A549 (cell line): ENCODE measurements at regions not wholly inside any gene's neighbourhood (a gene's known extent, or its start where the extent isn't known, plus 50 kb on each side); places are given as distances from the start of the nearest gene placed in this dataset.

Experiments used
- EHMT2 ChIP-seq: fragments of 200-600 bp; sonication (generic); IDR thresholded peaks from 2 replicates; pipeline ENCODE4 v1.6.1; 2016; ENCODE audit warnings: antibody characterized with exemption, low read depth, mild to moderate bottlenecking, moderate library complexity
- EP300 ChIP-seq, 2 experiments: fragments of >200 bp; sonication (Bioruptor Twin); formaldehyde crosslinking; IDR thresholded peaks; 2 replicates in 1 of 2; 3 replicates in 1 of 2; pipeline ENCODE4 v1.6.1; 2016 to 2017
- ESRRA ChIP-seq: fragments of 150-350 bp; IDR thresholded peaks from 2 replicates; pipeline ENCODE4 v1.6.1; 2014; ENCODE audit warnings: mild to moderate bottlenecking, low read length, borderline replicate concordance
- JUN ChIP-seq, 2 experiments: fragments of >200 bp; sonication (Bioruptor Twin); formaldehyde crosslinking; IDR thresholded peaks; 2 replicates in 1 of 2; 3 replicates in 1 of 2; pipeline ENCODE4 v1.6.1; 2016 to 2017
- MAFK ChIP-seq: fragments of 450-650 bp; IDR thresholded peaks from 2 replicates; pipeline ENCODE4 v1.6.1; 2014; ENCODE audit not compliant: partially characterized antibody
- NFE2L2 ChIP-seq: fragments of 150-350 bp; conservative IDR thresholded peaks from 2 replicates; pipeline ENCODE4 v1.6.1; 2014; ENCODE audit warnings: low read length
- POLR2A ChIP-seq: IDR thresholded peaks from 2 replicates; pipeline ENCODE4 v1.6.1; 2012; ENCODE audit warnings: mild to moderate bottlenecking, low read length
- ZFP36 ChIP-seq: fragments of 450-650 bp; IDR thresholded peaks from 2 replicates; pipeline ENCODE4 v1.6.1; 2014; ENCODE audit warnings: borderline replicate concordance; ENCODE audit not compliant: partially characterized antibody
- TF ChIP-seq, protein P1 (sequence below): fragments of >200 bp; sonication (Bioruptor Twin); formaldehyde crosslinking; IDR thresholded peaks from 3 replicates; pipeline ENCODE4 v1.5.1; 2016
- TF ChIP-seq, protein P2 (sequence below): fragments of 450-650 bp; IDR thresholded peaks from 2 replicates; pipeline ENCODE4 v1.6.1; 2014; ENCODE audit warnings: antibody characterized with exemption
- TF ChIP-seq, protein P3 (sequence below): fragments of 200-600 bp; sonication (generic); IDR thresholded peaks from 2 replicates; pipeline ENCODE4 v1.6.1; 2016; ENCODE audit warnings: antibody characterized with exemption, mild to moderate bottlenecking, moderate library complexity

DNA sequence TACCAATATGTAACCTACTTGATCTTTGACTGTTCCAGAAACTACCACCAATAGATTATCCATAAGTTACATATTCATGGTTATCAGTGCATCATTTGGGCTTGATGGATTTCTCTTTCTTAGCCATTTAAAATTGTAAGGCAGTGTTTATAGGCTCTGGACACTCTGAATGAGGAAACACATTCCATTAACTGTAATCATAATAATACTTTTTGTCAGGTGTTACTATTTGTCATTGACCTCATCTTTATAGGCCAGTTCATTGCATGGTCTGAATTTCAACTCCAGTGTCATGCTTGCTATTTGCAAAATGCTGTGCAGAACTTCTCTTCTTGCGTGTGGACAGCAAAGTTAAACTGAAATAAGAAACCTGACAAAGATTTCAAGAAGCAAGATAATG lies 1340.2 kb upstream of the ZEB2 start:
- TF ChIP-seq, protein P1, sequence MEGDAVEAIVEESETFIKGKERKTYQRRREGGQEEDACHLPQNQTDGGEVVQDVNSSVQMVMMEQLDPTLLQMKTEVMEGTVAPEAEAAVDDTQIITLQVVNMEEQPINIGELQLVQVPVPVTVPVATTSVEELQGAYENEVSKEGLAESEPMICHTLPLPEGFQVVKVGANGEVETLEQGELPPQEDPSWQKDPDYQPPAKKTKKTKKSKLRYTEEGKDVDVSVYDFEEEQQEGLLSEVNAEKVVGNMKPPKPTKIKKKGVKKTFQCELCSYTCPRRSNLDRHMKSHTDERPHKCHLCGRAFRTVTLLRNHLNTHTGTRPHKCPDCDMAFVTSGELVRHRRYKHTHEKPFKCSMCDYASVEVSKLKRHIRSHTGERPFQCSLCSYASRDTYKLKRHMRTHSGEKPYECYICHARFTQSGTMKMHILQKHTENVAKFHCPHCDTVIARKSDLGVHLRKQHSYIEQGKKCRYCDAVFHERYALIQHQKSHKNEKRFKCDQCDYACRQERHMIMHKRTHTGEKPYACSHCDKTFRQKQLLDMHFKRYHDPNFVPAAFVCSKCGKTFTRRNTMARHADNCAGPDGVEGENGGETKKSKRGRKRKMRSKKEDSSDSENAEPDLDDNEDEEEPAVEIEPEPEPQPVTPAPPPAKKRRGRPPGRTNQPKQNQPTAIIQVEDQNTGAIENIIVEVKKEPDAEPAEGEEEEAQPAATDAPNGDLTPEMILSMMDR = no peak
- TF ChIP-seq EHMT2 = no peak
- TF ChIP-seq POLR2A = no peak
- TF ChIP-seq MAFK = no peak
- TF ChIP-seq NFE2L2 = no peak
- TF ChIP-seq ZFP36 = no peak
- TF ChIP-seq, protein P2, sequence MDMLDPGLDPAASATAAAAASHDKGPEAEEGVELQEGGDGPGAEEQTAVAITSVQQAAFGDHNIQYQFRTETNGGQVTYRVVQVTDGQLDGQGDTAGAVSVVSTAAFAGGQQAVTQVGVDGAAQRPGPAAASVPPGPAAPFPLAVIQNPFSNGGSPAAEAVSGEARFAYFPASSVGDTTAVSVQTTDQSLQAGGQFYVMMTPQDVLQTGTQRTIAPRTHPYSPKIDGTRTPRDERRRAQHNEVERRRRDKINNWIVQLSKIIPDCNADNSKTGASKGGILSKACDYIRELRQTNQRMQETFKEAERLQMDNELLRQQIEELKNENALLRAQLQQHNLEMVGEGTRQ = no peak
- no peak for TF ChIP-seq JUN (IDR thresholded peaks at IDR 0.05)
- TF ChIP-seq, protein P3, sequence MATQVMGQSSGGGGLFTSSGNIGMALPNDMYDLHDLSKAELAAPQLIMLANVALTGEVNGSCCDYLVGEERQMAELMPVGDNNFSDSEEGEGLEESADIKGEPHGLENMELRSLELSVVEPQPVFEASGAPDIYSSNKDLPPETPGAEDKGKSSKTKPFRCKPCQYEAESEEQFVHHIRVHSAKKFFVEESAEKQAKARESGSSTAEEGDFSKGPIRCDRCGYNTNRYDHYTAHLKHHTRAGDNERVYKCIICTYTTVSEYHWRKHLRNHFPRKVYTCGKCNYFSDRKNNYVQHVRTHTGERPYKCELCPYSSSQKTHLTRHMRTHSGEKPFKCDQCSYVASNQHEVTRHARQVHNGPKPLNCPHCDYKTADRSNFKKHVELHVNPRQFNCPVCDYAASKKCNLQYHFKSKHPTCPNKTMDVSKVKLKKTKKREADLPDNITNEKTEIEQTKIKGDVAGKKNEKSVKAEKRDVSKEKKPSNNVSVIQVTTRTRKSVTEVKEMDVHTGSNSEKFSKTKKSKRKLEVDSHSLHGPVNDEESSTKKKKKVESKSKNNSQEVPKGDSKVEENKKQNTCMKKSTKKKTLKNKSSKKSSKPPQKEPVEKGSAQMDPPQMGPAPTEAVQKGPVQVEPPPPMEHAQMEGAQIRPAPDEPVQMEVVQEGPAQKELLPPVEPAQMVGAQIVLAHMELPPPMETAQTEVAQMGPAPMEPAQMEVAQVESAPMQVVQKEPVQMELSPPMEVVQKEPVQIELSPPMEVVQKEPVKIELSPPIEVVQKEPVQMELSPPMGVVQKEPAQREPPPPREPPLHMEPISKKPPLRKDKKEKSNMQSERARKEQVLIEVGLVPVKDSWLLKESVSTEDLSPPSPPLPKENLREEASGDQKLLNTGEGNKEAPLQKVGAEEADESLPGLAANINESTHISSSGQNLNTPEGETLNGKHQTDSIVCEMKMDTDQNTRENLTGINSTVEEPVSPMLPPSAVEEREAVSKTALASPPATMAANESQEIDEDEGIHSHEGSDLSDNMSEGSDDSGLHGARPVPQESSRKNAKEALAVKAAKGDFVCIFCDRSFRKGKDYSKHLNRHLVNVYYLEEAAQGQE = no peak
- TF ChIP-seq ESRRA = no peak
- no peak for TF ChIP-seq EP300 (IDR thresholded peaks at IDR 0.05)
